Keratinocyte (primary cell): ENCODE measurements at regions not wholly inside any gene's neighbourhood (a gene's known extent, or its start where the extent isn't known, plus 50 kb on each side); places are given as distances from the start of the nearest gene placed in this dataset.
"Not testable (repeated sequence)": the region's sequence is repeated elsewhere in the genome, so short reads cannot be mapped to it uniquely, and the experiment has no call there.

Source experiments
- DNase-seq: peaks from one replicate; pipeline ENCODE4 v3.0.0-alpha.2; 2011; ENCODE audit warnings: low read depth, missing footprints, low spot score
- FAIRE-seq: peaks from 2 replicates; lab custom pipeline; 2011; peaks lifted over from hg19 to GRCh38; lab: Jason Lieb, UNC
- H2AFZ ChIP-seq: 2 replicates; pipeline ENCODE4 v1.6.0; 2012; ENCODE audit warnings: low read length, control low read depth, inconsistent platforms; ENCODE audit not compliant: control insufficient read depth
- H3K27ac ChIP-seq: 2 replicates; pipeline ENCODE4 v1.5.1; 2011; ENCODE audit warnings: low read length; ENCODE audit not compliant: control insufficient read depth, insufficient read depth
- H3K27me3 ChIP-seq: 3 replicates; pipeline ENCODE4 v1.6.0; 2011; ENCODE audit warnings: low read length; ENCODE audit not compliant: control insufficient read depth, insufficient read depth; ENCODE audit errors: extremely low read depth
- H3K36me3 ChIP-seq, 2 experiments: 2 replicates in 1 of 2; 3 replicates in 1 of 2; pipeline ENCODE4 v1.5.1; 2011; ENCODE audit warnings: low read length in 2 of 2, mild to moderate bottlenecking in 1 of 2; ENCODE audit not compliant: control insufficient read depth in 2 of 2, insufficient read depth in 2 of 2; ENCODE audit errors: extremely low read depth in 1 of 2
- H3K4me1 ChIP-seq: 3 replicates; pipeline ENCODE4 v1.5.1; 2011; ENCODE audit warnings: low read length; ENCODE audit not compliant: control insufficient read depth, insufficient read depth; ENCODE audit errors: extremely low read depth
- H3K4me2 ChIP-seq: 3 replicates; pipeline ENCODE4 v1.6.0; 2011; ENCODE audit warnings: low read depth, low read length; ENCODE audit not compliant: control insufficient read depth, insufficient read depth; ENCODE audit errors: extremely low read depth
- H3K4me3 ChIP-seq, 3 experiments: fragments of 200-600 bp in 1 of 3; sonication (generic) in 1 of 3; 2 replicates in 2 of 3; 3 replicates in 1 of 3; pipeline ENCODE4 v1.5.1; 2011 to 2016; ENCODE audit warnings: low read length in 3 of 3, mild to moderate bottlenecking in 3 of 3, control low read depth in 2 of 3, inconsistent platforms in 1 of 3, low read depth in 1 of 3, mixed read lengths in 1 of 3, mixed run types in 1 of 3, moderate library complexity in 1 of 3; ENCODE audit not compliant: control insufficient read depth in 2 of 3, insufficient read depth in 2 of 3; ENCODE audit errors: extremely low read depth in 1 of 3
- H3K79me2 ChIP-seq: 2 replicates; pipeline ENCODE4 v1.6.0; 2012; ENCODE audit warnings: low read length; ENCODE audit not compliant: control insufficient read depth, insufficient read depth
- H3K9ac ChIP-seq: 3 replicates; pipeline ENCODE4 v1.6.0; 2011; ENCODE audit warnings: low read length; ENCODE audit not compliant: control insufficient read depth, insufficient read depth; ENCODE audit errors: extremely low read depth
- H3K9me1 ChIP-seq: 3 replicates; pipeline ENCODE4 v1.6.0; 2011; ENCODE audit warnings: low read length; ENCODE audit not compliant: control insufficient read depth, insufficient read depth; ENCODE audit errors: extremely low read depth
- H3K9me3 ChIP-seq: 2 replicates; pipeline ENCODE4 v1.5.1; 2012; ENCODE audit warnings: low read depth, low read length; ENCODE audit not compliant: control insufficient read depth
- H4K20me1 ChIP-seq: 3 replicates; pipeline ENCODE4 v1.6.0; 2011; ENCODE audit warnings: low read length; ENCODE audit not compliant: control insufficient read depth, insufficient read depth; ENCODE audit errors: extremely low read depth
- CTCF ChIP-seq, 3 experiments: IDR thresholded peaks in 1 of 3; conservative IDR thresholded peaks in 1 of 3; optimal IDR thresholded peaks in 1 of 3; 2 replicates in 2 of 3; 3 replicates in 1 of 3; pipeline versions ENCODE3 to v1.5.1; 2011; ENCODE audit warnings: low read length in 3 of 3, mild to moderate bottlenecking in 3 of 3, moderate library complexity in 2 of 3, control low read depth in 1 of 3, inconsistent platforms in 1 of 3; ENCODE audit not compliant: insufficient read depth in 2 of 3; ENCODE audit errors: extremely low read depth in 1 of 3
- EZH2 ChIP-seq: IDR thresholded peaks from one replicate; pipeline ENCODE4 v1.6.1; 2012; ENCODE audit warnings: inconsistent platforms, mild to moderate bottlenecking, low read length, moderate library complexity
- dilution Hi-C: fragments of 300-500 bp; cut with MboI; formaldehyde crosslinking; loops from one replicate; pipeline ENCODE4 v1.7.0; 2020; ENCODE audit warnings: low sequenced_read_pairs; ENCODE audit not compliant: extremely low pct_ligation_motif_present

GRCh38 chr18:60018618-60019462 is 119.0 kb downstream of the PMAIP1 start:
- no peak overlapping the region for H3K9ac ChIP-seq
- H3K27me3 ChIP-seq, result no peaks in the 10 kb centered on the region
- H3K4me3 ChIP-seq, result peak overlapping the region in 1 of 3 experiments; percentile 18
- H3K4me2 ChIP-seq, result peak overlapping the region; percentile 37
- peak overlapping the region; percentile 22 for H2AFZ ChIP-seq
- no peaks in the 10 kb centered on the region for H3K9me3 ChIP-seq
- no peak for TF ChIP-seq CTCF (optimal IDR thresholded peaks at IDR 0.05 in 1 of 3, IDR thresholded peaks at IDR 0.05 in 1 of 3, conservative IDR thresholded peaks at IDR 0.05 in 1 of 3; ENCODE audit: extremely low read depth in 1 of 3, insufficient read depth in 2 of 3, low read length in 3 of 3)
- TF ChIP-seq EZH2, result no peak
- H3K79me2 ChIP-seq, result no peaks in the 10 kb centered on the region
- H4K20me1 ChIP-seq, result no peaks in the 10 kb centered on the region
- peaks cover 13% of the 10 kb centered on the region for H3K4me1 ChIP-seq
- dilution Hi-C loops, result no loop called here
- no peaks in the 10 kb centered on the region for H3K9me1 ChIP-seq
- no peak overlapping the region for H3K27ac ChIP-seq
- DNase-seq (no peak), FAIRE-seq (no peak)
- H3K36me3 ChIP-seq, result no peaks in the 10 kb centered on the region

DNA sequence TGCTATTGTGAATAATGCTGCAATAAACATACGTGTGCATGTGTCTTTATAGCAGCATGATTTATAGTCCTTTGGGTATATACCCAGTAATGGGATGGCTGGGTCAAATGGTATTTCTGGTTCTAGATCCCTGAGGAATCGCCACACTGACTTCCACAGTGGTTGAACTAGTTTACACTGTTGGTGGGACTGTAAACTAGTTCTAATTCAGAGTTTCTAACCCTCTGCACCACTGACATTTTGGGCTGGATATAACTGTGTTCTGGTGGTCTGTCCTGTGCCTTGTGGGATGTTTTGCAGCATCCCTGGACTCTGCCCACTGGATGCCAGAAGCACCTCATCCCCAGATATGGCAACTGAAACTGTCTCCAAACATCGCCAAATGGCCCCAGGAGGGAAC is 118.3 kb downstream of the PMAIP1 start:
- H2AFZ ChIP-seq, H3K27ac ChIP-seq, H4K20me1 ChIP-seq, H3K9ac ChIP-seq, H3K4me2 ChIP-seq, FAIRE-seq, H3K27me3 ChIP-seq, H3K9me3 ChIP-seq, H3K9me1 ChIP-seq, H3K79me2 ChIP-seq, H3K4me3 ChIP-seq, H3K36me3 ChIP-seq, dilution Hi-C loops, DNase-seq: not testable (repeated sequence)
- H3K4me1 ChIP-seq, result peaks cover 13% of the 10 kb centered on the region
